ENCODE measurements at regions not wholly inside any gene's neighbourhood (a gene's known extent, or its start where the extent isn't known, plus 50 kb on each side); places are given as distances from the start of the nearest gene placed in this dataset.

GRCh38 chr2:104388296-104388695 is 465.6 kb upstream of the POU3F3 start:
- CTCF ChIA-PET (ENCODE audit: partially characterized antibody), result no interaction called here

More at GRCh38 chr2:104388296-104388695, 465.6 kb upstream of the POU3F3 start:
- Histone ChIP-seq H2BK15ac (ENCODE audit: low read length) (no peak overlapping the region), H2BK120ac (replicated peaks; ENCODE audit: low read depth, low read length) (no peak overlapping the region), H2AFZ (ENCODE audit: low read length) (no peak overlapping the region), H3K14ac (ENCODE audit: insufficient read length) (no peak overlapping the region), H3K4me2 (ENCODE audit: insufficient read depth in 1 of 2, low read depth in 2 of 2, low read length in 2 of 2) (no peak overlapping the region), H3K27me3 (replicated peaks in 1 of 4; ENCODE audit: control insufficient read depth in 3 of 4, extremely low read depth in 1 of 4, insufficient read depth in 3 of 4, low read length in 3 of 4) (no peaks in the 10 kb centered on the region), H3K4me3 (ENCODE audit: extremely low read depth in 1 of 4, insufficient read depth in 2 of 4, low read depth in 3 of 4, low read length in 4 of 4) (no peak overlapping the region), H4K20me1 (replicated peaks in 1 of 2; ENCODE audit: control insufficient read depth in 1 of 2, insufficient read depth in 2 of 2, low read length in 2 of 2) (no peaks in the 10 kb centered on the region), H3K36me3 (ENCODE audit: control insufficient read depth in 2 of 4, insufficient read depth in 4 of 4, low read length in 3 of 4) (no peaks in the 10 kb centered on the region), H3K23ac (ENCODE audit: insufficient read length) (no peak overlapping the region), H3K27ac (ENCODE audit: low read depth, low read length) (no peak overlapping the region), H3K56ac (replicated peaks; ENCODE audit: insufficient read length, low read depth, low read length) (no peak overlapping the region), H3K18ac (ENCODE audit: extremely low read depth, low read length) (no peak overlapping the region), H4K5ac (ENCODE audit: insufficient read length, low read depth, low read length) (no peak overlapping the region), H4K91ac (replicated peaks; ENCODE audit: insufficient read length, low read length) (no peak overlapping the region), H3K4ac (replicated peaks; ENCODE audit: insufficient read length, low read depth, low read length) (no peak overlapping the region), H3K9ac (replicated peaks in 1 of 4; ENCODE audit: extremely low read depth in 1 of 4, low read depth in 3 of 4, low read length in 3 of 4) (no peak overlapping the region), H3K4me1 (replicated peaks in 1 of 4; ENCODE audit: control insufficient read depth in 3 of 4, insufficient read depth in 4 of 4, low read length in 3 of 4) (peaks cover 0 to 3% (median 0%) of the 10 kb centered on the region in 4 experiments; a peak in 1 of 7 replicates), H3K9me3 (ENCODE audit: insufficient read depth in 2 of 2, low read depth in 1 of 2, low read length in 1 of 2) (peaks cover 0 to 3% of the 10 kb centered on the region in 2 experiments; a peak in 1 of 4 replicates), H2AK5ac (ENCODE audit: low read depth, low read length) (no peak overlapping the region), H3K23me2 (ENCODE audit: low read depth, low read length) (no peaks in the 10 kb centered on the region), H3K79me2 (ENCODE audit: control insufficient read depth in 1 of 2, insufficient read depth in 2 of 2, low read length in 2 of 2) (no peaks in the 10 kb centered on the region), H2BK5ac (ENCODE audit: low read depth, low read length) (no peak overlapping the region), H2BK20ac (ENCODE audit: low read length) (no peak overlapping the region), H2BK12ac (ENCODE audit: low read depth, low read length) (no peak overlapping the region), H4K8ac (ENCODE audit: extremely low read depth, insufficient read depth, low read length) (no peak overlapping the region), H3K79me1 (ENCODE audit: low read depth, low read length) (no peaks in the 10 kb centered on the region)
- no peak for TF ChIP-seq HDAC2 (IDR thresholded peaks at IDR 0.05; ENCODE audit: borderline replicate concordance in 1 of 2, low read depth in 2 of 2, low read length in 2 of 2)
- TF ChIP-seq ZNF274 (IDR thresholded peaks at IDR 0.05; ENCODE audit: borderline replicate concordance, extremely low read depth, low read length), result no peak
- no peak for TF ChIP-seq PHF8 (conservative IDR thresholded peaks at IDR 0.05; ENCODE audit: low read depth, low read length)
- no peak for TF ChIP-seq CEBPB (IDR thresholded peaks at IDR 0.05; ENCODE audit: low read depth, low read length)
- 94% methylated on average over 2 of the region's 2 CpGs; no CpG with 5 or more reads in 1 of the 2 experiments for WGBS, 2 experiments (ENCODE audit: extremely low coverage in 1 of 2, insufficient coverage in 1 of 2, insufficient read length in 1 of 2, insufficient replicate concordance in 2 of 2, low coverage in 1 of 2, low lambda C conversion rate in 2 of 2, missing lambda C conversion rate in 1 of 2)
- POLR2A ChIA-PET (ENCODE audit: partially characterized antibody), result no interaction called here
- DNase-seq (ENCODE audit: low read depth in 1 of 2, low spot score in 2 of 2), result no peak
- FAIRE-seq, result no peak

Data from H1 (cell line).